Osteocyte (in vitro differentiated cells): ENCODE measurements at regions not wholly inside any gene's neighbourhood (a gene's known extent, or its start where the extent isn't known, plus 50 kb on each side); places are given as distances from the start of the nearest gene placed in this dataset.
A peak's percentile ranks its signal among the peaks of the same experiment; 100 is the strongest.

Source experiments
- DNase-seq: peaks from one replicate; pipeline ENCODE4 v3.0.0; 2021; ENCODE audit warnings: mixed read lengths; ENCODE audit not compliant: unreplicated experiment; ENCODE audit errors: extremely low spot score
- H3K27ac Mint-ChIP-seq: one replicate; pipeline ENCODE4 v1.8.0; 2021; ENCODE audit warnings: mild to moderate bottlenecking, mixed read lengths; ENCODE audit not compliant: unreplicated experiment
- H3K27me3 Mint-ChIP-seq: one replicate; pipeline ENCODE4 v1.8.0; 2021; ENCODE audit warnings: mixed read lengths; ENCODE audit not compliant: unreplicated experiment
- H3K36me3 Mint-ChIP-seq: one replicate; pipeline ENCODE4 v1.8.0; 2021; ENCODE audit warnings: mixed read lengths; ENCODE audit not compliant: unreplicated experiment
- H3K4me1 Mint-ChIP-seq: one replicate; pipeline ENCODE4 v1.8.0; 2021; ENCODE audit warnings: mixed read lengths; ENCODE audit not compliant: unreplicated experiment
- H3K4me3 Mint-ChIP-seq: one replicate; pipeline ENCODE4 v1.8.0; 2021; ENCODE audit warnings: mild to moderate bottlenecking, moderate library complexity, mixed read lengths; ENCODE audit not compliant: unreplicated experiment
- H3K9me3 Mint-ChIP-seq: one replicate; pipeline ENCODE4 v1.8.0; 2021; ENCODE audit warnings: mixed read lengths; ENCODE audit not compliant: unreplicated experiment
- CTCF ChIP-seq: fragments of 200-600 bp; sonication (generic); IDR thresholded peaks from 2 replicates; pipeline ENCODE4 v1.5.0; 2021; ENCODE audit warnings: antibody characterized with exemption, mild to moderate bottlenecking, moderate library complexity

GRCh38 chr16:13542284-13542683, 377.7 kb upstream of the ERCC4 start:
- peaks cover 37% of the 10 kb centered on the region for H3K9me3 Mint-ChIP-seq
- no peaks in the 10 kb centered on the region for H3K36me3 Mint-ChIP-seq
- no peaks in the 10 kb centered on the region for H3K27me3 Mint-ChIP-seq
- DNase-seq, result no peak
- no peak overlapping the region for H3K4me3 Mint-ChIP-seq
- H3K27ac Mint-ChIP-seq, result no peak overlapping the region
- TF ChIP-seq CTCF, result no peak
- H3K4me1 Mint-ChIP-seq, result no peaks in the 10 kb centered on the region

- H3K9me3 Mint-ChIP-seq, result peaks cover 24% of the 10 kb centered on the region
- no peak overlapping the region for H3K27ac Mint-ChIP-seq
- no peak for DNase-seq
- no peaks in the 10 kb centered on the region for H3K4me1 Mint-ChIP-seq
- H3K27me3 Mint-ChIP-seq, result no peaks in the 10 kb centered on the region
- no peak for TF ChIP-seq CTCF
- no peak overlapping the region for H3K4me3 Mint-ChIP-seq
- no peaks in the 10 kb centered on the region for H3K36me3 Mint-ChIP-seq
Observed at GRCh38 chr16:13543850-13544249, 376.1 kb upstream of the ERCC4 start.

- H3K4me1 Mint-ChIP-seq, result no peaks in the 10 kb centered on the region
- no peak for TF ChIP-seq CTCF
- no peak for DNase-seq
- H3K4me3 Mint-ChIP-seq, result no peak overlapping the region
- peaks cover 16% of the 10 kb centered on the region for H3K9me3 Mint-ChIP-seq
- no peak overlapping the region for H3K27ac Mint-ChIP-seq
- no peaks in the 10 kb centered on the region for H3K27me3 Mint-ChIP-seq
- H3K36me3 Mint-ChIP-seq, result no peaks in the 10 kb centered on the region
Observed at GRCh38 chr16:13545271-13545670, 374.7 kb upstream of the ERCC4 start.

GRCh38 chr16:13550254-13550653, 369.7 kb upstream of the ERCC4 start:
- H3K4me1 Mint-ChIP-seq, result no peaks in the 10 kb centered on the region
- DNase-seq, result no peak
- no peak for TF ChIP-seq CTCF
- peaks cover 2% of the 10 kb centered on the region for H3K9me3 Mint-ChIP-seq
- H3K36me3 Mint-ChIP-seq, result no peaks in the 10 kb centered on the region
- H3K27me3 Mint-ChIP-seq, result no peaks in the 10 kb centered on the region
- H3K4me3 Mint-ChIP-seq, result no peak overlapping the region
- H3K27ac Mint-ChIP-seq, result no peak overlapping the region

GRCh38 chr16:13552062-13552959, 367.6 kb upstream of the ERCC4 start:
- Mint-ChIP-seq H3K27ac (no peak overlapping the region), H3K27me3 (no peaks in the 10 kb centered on the region), H3K4me1 (no peaks in the 10 kb centered on the region), H3K36me3 (no peaks in the 10 kb centered on the region), H3K4me3 (no peak overlapping the region), H3K9me3 (peaks cover 12% of the 10 kb centered on the region)
- DNase-seq, result peak; percentile 11
- no peak for TF ChIP-seq CTCF
